HG03520 (cell line): ENCODE measurements at regions not wholly inside any gene's neighbourhood (a gene's known extent, or its start where the extent isn't known, plus 50 kb on each side); places are given as distances from the start of the nearest gene placed in this dataset.

ENCODE experiments used
- ATAC-seq: cut with Tn5 transposase; IDR thresholded peaks from one replicate; pipeline ENCODE4 v1.9.1; 2021; ENCODE audit warnings: mild to moderate bottlenecking, moderate library complexity; ENCODE audit not compliant: unreplicated experiment

DNA sequence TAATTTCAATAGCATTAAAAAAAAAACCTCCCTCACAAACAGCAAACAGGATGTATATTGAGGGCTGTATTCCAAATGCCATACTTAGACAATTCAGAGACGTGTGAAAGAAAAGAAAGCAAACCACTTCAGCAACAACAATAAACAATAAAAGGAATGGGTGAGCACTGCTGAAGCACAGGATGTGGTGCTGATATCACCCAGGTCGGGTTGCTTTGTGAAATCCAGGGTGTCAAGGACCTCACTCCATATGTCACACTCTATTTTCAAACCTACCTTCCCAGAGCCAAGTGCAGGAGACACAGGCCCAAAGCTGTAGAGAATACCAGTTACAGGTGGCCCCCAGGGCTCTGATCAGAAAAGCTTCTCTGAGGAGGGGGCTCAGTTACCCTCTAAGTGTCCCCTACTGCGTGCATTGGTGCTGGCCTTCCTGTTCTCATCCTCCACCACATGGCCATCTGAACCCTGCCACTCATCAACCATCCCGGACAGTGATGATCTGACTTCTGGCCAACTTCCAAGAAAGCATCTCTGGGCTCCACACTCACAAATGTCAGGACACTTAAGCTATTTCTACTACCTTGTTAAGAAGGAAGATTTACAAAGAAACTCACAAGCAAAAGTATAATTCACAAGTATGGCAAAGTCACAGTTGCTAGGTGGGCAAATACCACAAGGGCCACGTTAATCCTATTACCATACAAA, 363.0 kb downstream of the SS18 start:
- ATAC-seq: no peak

DNA sequence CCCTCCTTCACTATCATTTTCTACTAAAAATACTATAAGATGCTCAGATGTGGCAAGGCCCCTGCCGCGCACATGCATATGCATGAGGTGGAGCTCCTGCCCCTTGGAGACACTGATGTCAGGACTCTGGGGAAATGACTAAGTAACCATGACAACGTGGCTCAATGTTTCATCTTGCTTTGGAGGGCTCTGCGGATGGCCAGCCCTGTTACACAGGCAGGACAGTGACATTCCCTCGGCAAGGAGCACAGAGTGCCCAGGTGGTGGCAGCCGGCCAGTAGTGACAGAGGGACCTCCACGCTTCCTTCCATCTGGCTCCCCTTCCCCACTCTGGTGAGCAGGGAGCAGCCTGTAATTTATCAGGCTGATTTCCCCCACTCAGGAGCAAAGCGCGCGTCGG, 364.1 kb downstream of the SS18 start:
- no peak for ATAC-seq

GRCh38 chr18:25725501-25725900, 364.9 kb downstream of the SS18 start:
- no peak for ATAC-seq

DNA sequence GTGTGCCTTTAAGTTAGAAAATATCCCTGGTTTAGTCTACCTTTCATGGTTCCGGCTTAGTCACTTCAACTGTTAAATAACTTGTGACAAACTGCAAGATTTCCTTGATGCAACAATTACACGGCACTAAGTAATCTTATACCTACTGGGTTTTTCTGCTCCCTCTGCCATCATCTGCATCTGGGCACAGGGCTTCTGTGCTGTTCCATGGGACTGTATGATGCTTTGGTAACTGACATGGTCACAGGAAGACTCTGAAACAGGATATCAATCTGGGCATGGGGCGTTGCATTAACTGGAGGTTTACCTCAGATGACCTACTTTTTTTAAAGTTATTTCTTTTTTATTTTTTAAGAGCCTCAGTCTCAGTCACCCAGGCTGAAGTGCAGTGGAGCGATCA, 365.4 kb downstream of the SS18 start:
- ATAC-seq: no peak

DNA sequence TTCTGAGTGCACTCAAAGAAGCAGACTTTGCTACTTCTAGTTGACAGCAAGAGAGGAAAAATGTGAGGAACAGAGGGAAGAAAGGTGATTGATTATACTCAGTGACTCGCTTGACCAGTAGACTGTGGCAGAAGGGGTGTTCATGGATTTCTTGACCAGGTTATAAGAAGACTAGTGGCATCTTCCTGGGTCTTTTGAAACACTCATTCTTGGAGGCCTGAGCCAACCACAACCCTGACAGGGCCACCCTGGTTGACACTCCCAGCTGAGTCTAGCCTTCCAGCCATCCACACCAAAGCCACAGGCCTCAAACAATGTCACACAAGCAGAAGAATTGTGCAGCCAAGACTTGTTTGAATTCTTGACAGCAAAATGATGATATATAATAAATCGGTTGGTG, 366.3 kb downstream of the SS18 start:
- ATAC-seq: no peak

GRCh38 chr18:25713103-25713502, 361.1 kb upstream of the ZNF521 start:
- ATAC-seq: no peak

DNA sequence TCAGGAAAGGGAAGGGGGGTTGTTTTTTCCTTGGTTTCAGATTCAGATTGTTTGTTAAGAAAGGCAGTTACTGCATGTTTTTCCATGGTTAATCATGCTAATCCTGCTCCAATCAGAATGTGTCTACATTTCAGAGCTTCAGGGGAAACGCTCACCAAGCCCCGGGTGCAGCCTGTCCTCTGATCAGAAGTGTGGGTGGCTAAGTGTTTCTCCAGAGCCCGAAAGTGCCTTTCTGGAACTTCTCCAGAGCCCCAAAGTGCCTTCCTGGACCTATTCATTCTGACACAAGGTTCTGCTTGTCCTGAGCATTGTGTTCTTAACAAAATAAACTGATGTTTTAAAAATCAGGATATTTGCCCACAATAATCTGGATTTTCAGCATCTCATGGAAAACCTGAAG, 359.0 kb upstream of the ZNF521 start:
- no peak for ATAC-seq

- no peak for ATAC-seq
These were observed 353.7 kb upstream of the ZNF521 start for GRCh38 chr18:25705650-25706049.

- ATAC-seq: no peak
These were observed 352.5 kb upstream of the ZNF521 start for GRCh38 chr18:25704494-25704893.

DNA sequence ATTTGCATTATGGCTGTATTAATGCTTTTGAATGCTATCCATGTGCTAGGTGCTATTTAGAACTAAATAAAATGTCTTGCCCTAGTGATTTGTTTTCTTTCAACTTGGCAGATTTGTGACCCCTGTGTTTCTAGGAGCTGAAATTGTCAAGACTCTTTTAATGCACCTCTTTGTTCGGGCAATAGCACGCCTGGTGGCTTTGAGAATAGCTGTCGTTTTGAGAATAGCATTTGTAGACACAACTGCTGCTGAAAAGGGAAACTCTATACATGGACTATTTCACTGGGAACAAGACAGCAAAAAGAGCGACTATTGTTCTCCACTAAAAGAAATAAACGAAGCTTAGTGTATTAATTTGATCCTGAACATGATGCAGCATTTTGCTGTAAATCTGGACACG, 352.1 kb upstream of the ZNF521 start:
- ATAC-seq: no peak

- no peak for ATAC-seq
These were observed 349.9 kb upstream of the ZNF521 start for GRCh38 chr18:25701821-25702220.

- no peak for ATAC-seq
These were observed 335.1 kb upstream of the ZNF521 start for GRCh38 chr18:25686960-25687500.

DNA sequence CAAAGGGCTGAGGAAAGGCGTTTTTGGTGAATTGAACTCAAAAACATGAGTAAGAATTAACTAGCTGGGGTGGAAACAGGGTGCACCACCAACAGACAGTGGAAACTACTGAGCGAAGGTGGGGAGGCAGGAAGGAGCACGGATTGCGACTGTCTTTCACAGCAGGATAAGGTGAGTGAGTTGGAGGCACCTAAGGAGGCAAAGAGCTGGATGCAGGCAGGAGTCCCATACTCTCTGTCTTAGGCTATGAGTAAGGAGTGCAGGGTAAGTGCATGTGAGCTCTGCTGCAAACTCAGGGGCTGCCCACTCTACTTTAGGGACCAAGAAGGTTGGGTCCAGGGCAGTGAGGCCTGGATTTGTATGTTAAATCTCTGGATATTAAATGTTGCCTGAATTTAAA, 333.1 kb upstream of the ZNF521 start:
- no peak for ATAC-seq

DNA sequence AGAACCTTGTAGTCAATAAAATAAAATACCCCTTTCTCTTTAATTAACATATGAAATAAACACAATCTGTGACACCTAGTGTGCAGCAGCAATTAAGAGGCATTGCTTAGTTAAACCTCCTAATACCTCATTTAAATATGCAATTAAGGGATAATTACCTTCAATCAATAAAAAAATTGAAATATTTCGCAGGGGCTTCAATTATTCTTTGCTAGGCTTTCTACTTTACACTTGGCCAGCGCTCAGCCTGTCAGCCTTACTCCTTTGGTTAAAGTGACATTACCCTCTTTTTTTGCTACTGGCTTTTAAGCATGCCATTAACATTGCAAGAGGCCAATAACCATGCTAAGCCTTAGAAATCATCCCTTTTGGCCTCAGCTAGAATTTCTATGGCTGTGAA, 327.5 kb upstream of the ZNF521 start:
- ATAC-seq: no peak

GRCh38 chr18:25678221-25678620, 326.3 kb upstream of the ZNF521 start:
- ATAC-seq: no peak

DNA sequence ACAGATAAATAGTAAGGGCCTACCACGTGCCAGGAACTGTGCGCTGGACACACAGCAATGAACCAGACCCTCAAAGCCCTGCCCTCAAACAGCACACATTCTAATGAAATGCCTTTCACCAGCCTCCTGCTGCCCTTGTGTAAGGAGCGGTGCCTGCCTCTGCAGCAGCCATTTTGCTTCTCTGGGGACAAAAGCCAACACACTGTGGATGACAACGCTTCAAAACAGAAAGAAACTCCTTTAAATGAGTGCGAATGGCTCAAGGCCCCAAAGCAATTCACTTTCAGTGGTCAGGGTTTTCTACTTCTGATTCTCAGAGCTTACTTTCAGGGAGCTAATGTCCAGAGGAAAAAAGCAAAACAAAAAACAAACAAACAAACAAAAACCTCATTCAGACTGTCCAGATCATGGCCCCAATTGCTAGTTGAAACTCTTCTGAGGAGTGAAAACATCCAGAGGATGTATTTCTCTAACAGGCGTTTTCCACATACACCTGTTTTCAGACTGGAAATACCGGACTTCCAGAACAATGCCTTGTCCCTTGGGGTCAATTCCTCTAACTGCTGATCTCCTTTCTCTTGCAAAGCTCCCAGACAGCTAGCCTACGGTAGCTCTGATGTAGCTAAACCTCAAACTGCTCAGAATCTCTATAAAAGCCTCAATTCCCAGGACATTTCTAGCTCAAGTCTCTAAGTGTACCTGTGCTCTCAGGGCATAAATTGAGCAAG, 323.3 kb upstream of the ZNF521 start:
- ATAC-seq: no peak

GRCh38 chr18:25674183-25674582, 322.2 kb upstream of the ZNF521 start:
- no peak for ATAC-seq

DNA sequence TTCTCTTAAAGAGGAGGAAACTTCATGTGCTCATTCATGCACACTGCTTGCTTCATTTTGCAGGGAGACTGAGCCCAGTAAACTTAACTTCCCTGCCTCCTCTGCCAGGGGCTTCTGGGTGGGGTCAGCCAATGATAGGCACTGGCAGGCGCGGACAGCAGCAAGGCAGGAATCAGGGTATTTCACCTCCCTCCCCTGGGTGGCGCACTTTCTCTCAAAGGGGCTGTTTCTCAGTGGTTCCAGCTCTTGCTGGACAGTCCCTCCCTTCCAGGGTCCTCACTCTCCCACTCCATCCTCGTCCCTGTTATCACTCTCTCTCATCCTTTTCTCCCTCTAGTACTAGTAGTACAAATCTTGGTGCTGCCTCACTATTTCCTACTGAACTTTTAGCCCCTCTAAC, 320.5 kb upstream of the ZNF521 start:
- ATAC-seq: no peak

- no peak for ATAC-seq
These were observed 317.8 kb upstream of the ZNF521 start for GRCh38 chr18:25669741-25670140.

- no peak for ATAC-seq
These were observed 310.3 kb upstream of the ZNF521 start for GRCh38 chr18:25662272-25662671.

DNA sequence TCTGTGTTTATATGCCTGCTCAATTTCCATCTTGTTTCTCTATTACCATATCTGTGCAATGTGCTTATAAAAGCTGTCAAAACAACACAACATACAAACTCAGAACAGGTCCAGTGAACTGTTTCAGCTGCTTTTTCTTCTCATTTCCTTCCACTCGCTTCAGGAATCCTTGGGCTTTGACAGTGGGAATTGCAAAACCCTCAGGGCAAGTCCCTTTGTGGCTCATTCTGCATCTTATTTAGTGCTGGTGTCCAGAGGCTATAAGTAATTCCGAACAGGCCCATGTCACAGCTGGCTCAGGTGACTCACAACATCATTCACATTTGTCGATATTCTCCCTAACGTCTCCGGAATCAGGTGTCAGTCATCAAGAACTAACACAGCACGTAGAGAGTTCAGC, 309.9 kb upstream of the ZNF521 start:
- no peak for ATAC-seq

- no peak for ATAC-seq
These were observed 307.6 kb upstream of the ZNF521 start for GRCh38 chr18:25659541-25659940.
